Kidney (tissue), 13 donors: ENCODE measurements at regions not wholly inside any gene's neighbourhood (a gene's known extent, or its start where the extent isn't known, plus 50 kb on each side); places are given as distances from the start of the nearest gene placed in this dataset.

Experiments used
- DNase-seq, 5 donors: peaks; one replicate each; pipeline ENCODE4 v3.0.0-alpha.2; 2013 to 2020
- FAIRE-seq: peaks from 2 replicates; lab custom pipeline; 2012; peaks lifted over from hg19 to GRCh38; lab: Jason Lieb, UNC
- H3K27ac ChIP-seq, 2 donors: one replicate each; pipeline ENCODE4 v1.7.0; 2013; ENCODE audit warnings: low read depth in 2 of 2, low read length in 2 of 2, inconsistent platforms in 1 of 2
- H3K27me3 ChIP-seq: one replicate; pipeline ENCODE4 v1.7.1; 2013; ENCODE audit warnings: low read length, inconsistent platforms; ENCODE audit not compliant: control insufficient read depth, insufficient read depth
- H3K36me3 ChIP-seq, 3 donors: one replicate each; pipeline versions ENCODE4 v1.7.0 to v1.7.1; 2013; ENCODE audit warnings: low read length in 3 of 3, control low read depth in 1 of 3, inconsistent platforms in 1 of 3; ENCODE audit not compliant: insufficient read depth in 3 of 3, control insufficient read depth in 2 of 3
- H3K4me1 ChIP-seq, 3 donors: one replicate each; pipeline versions ENCODE4 v1.7.0 to v1.7.1; 2013; ENCODE audit warnings: low read length in 3 of 3, inconsistent platforms in 1 of 3, low read depth in 1 of 3; ENCODE audit not compliant: control insufficient read depth in 2 of 3, insufficient read depth in 2 of 3
- H3K4me3 ChIP-seq, 3 donors: one replicate each; pipeline versions ENCODE4 v1.7.0 to v1.8.1; 2013; ENCODE audit warnings: low read length in 3 of 3, control low read depth in 1 of 3, inconsistent platforms in 1 of 3
- H3K9ac ChIP-seq, 3 donors: one replicate each; pipeline versions ENCODE4 v1.7.0 to v1.7.1; 2013; ENCODE audit warnings: low read length in 3 of 3, control low read depth in 1 of 3, inconsistent platforms in 1 of 3
- H3K9me3 ChIP-seq, 3 donors: one replicate each; pipeline versions ENCODE4 v1.7.0 to v1.7.1; 2013; ENCODE audit warnings: low read length in 3 of 3, control low read depth in 1 of 3, inconsistent platforms in 1 of 3; ENCODE audit not compliant: control insufficient read depth in 2 of 3, insufficient read depth in 1 of 3
- CTCF ChIP-seq: IDR thresholded peaks from 3 replicates; pipeline ENCODE4 v1.5.1; 2012; ENCODE audit warnings: mild to moderate bottlenecking, moderate library complexity, borderline replicate concordance; ENCODE audit not compliant: insufficient read depth; ENCODE audit errors: extremely low read depth
- intact Hi-C: fragments of 100-400 bp; cut with DNase I; formaldehyde crosslinking; loops from one replicate; pipeline ENCODE4 v1.11.1; 2022
- donor health status: control.
- donor health status: control.
- donor health status: control.
- donor health status: control.
- donor health status: control.
- donor health status: DM: yes; HTN: yes; CAD: no.
- donor health status: Normal renal cell carcinoma (clear cell type).

- no peak for FAIRE-seq
These were observed 96.8 kb upstream of the POM121L12 start for GRCh38 chr7:52938455-52939133.

GRCh38 chr7:52936750-52937149 lies 98.7 kb upstream of the POM121L12 start:
- intact Hi-C loops: no loop called here

More at GRCh38 chr7:52938455-52939133, 96.8 kb upstream of the POM121L12 start:
- H3K9ac ChIP-seq: no peak overlapping the region
- no peak for DNase-seq
- no peak overlapping the region for H3K27ac ChIP-seq
- TF ChIP-seq CTCF: no peak
- no peaks in the 10 kb centered on the region for H3K4me1 ChIP-seq
- H3K36me3 ChIP-seq: no peaks in the 10 kb centered on the region
- no peaks in the 10 kb centered on the region for H3K27me3 ChIP-seq
- intact Hi-C loops: no loop called here
- H3K4me3 ChIP-seq: no peak overlapping the region
- H3K9me3 ChIP-seq: no peaks in the 10 kb centered on the region

GRCh38 chr7:52928591-52928990 lies 106.8 kb upstream of the POM121L12 start:
- no peak for FAIRE-seq
- Histone ChIP-seq H3K9ac (no peak overlapping the region), H3K4me3 (no peak overlapping the region), H3K27ac (no peak overlapping the region), H3K36me3 (no peaks in the 10 kb centered on the region), H3K9me3 (no peaks in the 10 kb centered on the region), H3K4me1 (no peaks in the 10 kb centered on the region), H3K27me3 (no peaks in the 10 kb centered on the region)
- TF ChIP-seq CTCF: no peak
- DNase-seq: no peak
- intact Hi-C loops: no loop called here

More at GRCh38 chr7:52936750-52937149, 98.7 kb upstream of the POM121L12 start:
- Histone ChIP-seq H3K9ac (no peak overlapping the region), H3K27me3 (no peaks in the 10 kb centered on the region), H3K4me1 (no peaks in the 10 kb centered on the region), H3K4me3 (no peak overlapping the region), H3K27ac (no peak overlapping the region), H3K36me3 (no peaks in the 10 kb centered on the region), H3K9me3 (no peaks in the 10 kb centered on the region)
- FAIRE-seq (no peak), DNase-seq (no peak)
- TF ChIP-seq CTCF: no peak

- Histone ChIP-seq H3K9me3 (no peaks in the 10 kb centered on the region), H3K4me3 (no peak overlapping the region), H3K36me3 (no peaks in the 10 kb centered on the region), H3K9ac (no peak overlapping the region), H3K27ac (no peak overlapping the region), H3K4me1 (no peaks in the 10 kb centered on the region), H3K27me3 (no peaks in the 10 kb centered on the region)
- no peak for FAIRE-seq
- intact Hi-C loops: no loop called here
- no peak for DNase-seq
- TF ChIP-seq CTCF: no peak
These were observed 110.1 kb upstream of the POM121L12 start for GRCh38 chr7:52925332-52925731.
